Lung microvascular endothelial cell (primary cell): ENCODE measurements at regions not wholly inside any gene's neighbourhood (a gene's known extent, or its start where the extent isn't known, plus 50 kb on each side); places are given as distances from the start of the nearest gene placed in this dataset.

Experiments used
- DNase-seq, 2 donors: peaks; one replicate each; pipeline versions ENCODE4 v3.0.0 to v3.0.0-alpha.2; 2010; ENCODE audit warnings: low read depth in 2 of 2

- no peak for DNase-seq
These were observed 391.6 kb upstream of the LRATD1 start for GRCh38 chr2:14240868-14241267.

GRCh38 chr2:14245901-14246300 is 386.6 kb upstream of the LRATD1 start:
- DNase-seq = no peak

GRCh38 chr2:14255135-14255820 is 377.2 kb upstream of the LRATD1 start:
- no peak for DNase-seq

- no peak for DNase-seq
These were observed 375.6 kb upstream of the LRATD1 start for GRCh38 chr2:14256890-14257289.

- no peak for DNase-seq
These were observed 374.6 kb upstream of the LRATD1 start for GRCh38 chr2:14257801-14258507.

GRCh38 chr2:14261771-14262170 is 370.7 kb upstream of the LRATD1 start:
- DNase-seq = no peak

GRCh38 chr2:14263053-14263452 is 369.5 kb upstream of the LRATD1 start:
- DNase-seq = no peak

GRCh38 chr2:14270036-14270582 is 362.4 kb upstream of the LRATD1 start:
- no peak for DNase-seq

- no peak for DNase-seq
These were observed 360.0 kb upstream of the LRATD1 start for GRCh38 chr2:14272396-14273075.

GRCh38 chr2:14273650-14274049 is 358.9 kb upstream of the LRATD1 start:
- DNase-seq = no peak

GRCh38 chr2:14284244-14284643 is 348.3 kb upstream of the LRATD1 start:
- no peak for DNase-seq

GRCh38 chr2:14285812-14286211 is 346.7 kb upstream of the LRATD1 start:
- no peak for DNase-seq

GRCh38 chr2:14288016-14288415 is 344.5 kb upstream of the LRATD1 start:
- DNase-seq = no peak

GRCh38 chr2:14292964-14293363 is 339.6 kb upstream of the LRATD1 start:
- no peak for DNase-seq

GRCh38 chr2:14297340-14297739 is 335.2 kb upstream of the LRATD1 start:
- DNase-seq = no peak

- no peak for DNase-seq
These were observed 334.6 kb upstream of the LRATD1 start for GRCh38 chr2:14297906-14298305.

GRCh38 chr2:14301331-14301730 is 331.2 kb upstream of the LRATD1 start:
- DNase-seq = no peak

GRCh38 chr2:14303366-14304115 is 329.0 kb upstream of the LRATD1 start:
- DNase-seq = no peak

- no peak for DNase-seq
These were observed 328.2 kb upstream of the LRATD1 start for GRCh38 chr2:14304326-14304725.

GRCh38 chr2:14306268-14306861 is 326.2 kb upstream of the LRATD1 start:
- DNase-seq = no peak

- DNase-seq = no peak
These were observed 319.2 kb upstream of the LRATD1 start for GRCh38 chr2:14313341-14313740.
